Mammary epithelial cell (primary cell): ENCODE measurements at regions not wholly inside any gene's neighbourhood (a gene's known extent, or its start where the extent isn't known, plus 50 kb on each side); places are given as distances from the start of the nearest gene placed in this dataset.

Source experiments
- CTCF ChIP-seq, 2 donors: IDR thresholded peaks in 1 of 2; conservative IDR thresholded peaks in 1 of 2; 2 replicates each; pipeline ENCODE4 v1.5.1; 2011 to 2012; ENCODE audit warnings: inconsistent platforms in 2 of 2, low read length in 2 of 2, mild to moderate bottlenecking in 2 of 2, control low read depth in 1 of 2, low read depth in 1 of 2; ENCODE audit not compliant: insufficient read depth in 1 of 2; ENCODE audit errors: extremely low read depth in 1 of 2
- EZH2 ChIP-seq: IDR thresholded peaks from 2 replicates; pipeline ENCODE4 v1.6.1; 2012; ENCODE audit warnings: low read length, inconsistent platforms, borderline replicate concordance

GRCh38 chr13:31042049-31042448 lies 109.6 kb downstream of the TEX26 start:
- TF ChIP-seq CTCF (conservative IDR thresholded peaks at IDR 0.05 in 1 of 2, IDR thresholded peaks at IDR 0.05 in 1 of 2; ENCODE audit: extremely low read depth in 1 of 2, insufficient read depth in 1 of 2, low read depth in 1 of 2, low read length in 2 of 2) = no peak
- TF ChIP-seq EZH2 = no peak
